ENCODE measurements at regions not wholly inside any gene's neighbourhood (a gene's known extent, or its start where the extent isn't known, plus 50 kb on each side); places are given as distances from the start of the nearest gene placed in this dataset.

- Histone ChIP-seq H3K9me3 (no peaks in the 10 kb centered on the region), H3K4me3 (no peak overlapping the region), H3K27ac (no peak overlapping the region), H3K27me3 (no peaks in the 10 kb centered on the region), H3K4me1 (no peaks in the 10 kb centered on the region), H3K36me3 (no peaks in the 10 kb centered on the region)
- TF ChIP-seq POLR2A (IDR thresholded peaks at IDR 0.05) (no peak), CTCF (IDR thresholded peaks at IDR 0.05) (no peak)
- ATAC-seq (no peak), DNase-seq (no peak)
- WGBS (ENCODE audit: insufficient coverage, low coverage, low lambda C conversion rate, missing lambda C conversion rate): 81% methylated on average over 1 of the region's 1 CpG
- intact Hi-C loops (cut with DNase I): no loop called here
These were observed 73.0 kb upstream of the STARD4 start for GRCh38 chr5:111585291-111585690.

GRCh38 chr5:111584651-111585050 lies 72.3 kb upstream of the STARD4 start:
- peak in 3 of 4 donors; percentile 27 to 64 (median 50) for ATAC-seq
- H3K27ac ChIP-seq: no peak overlapping the region
- H3K36me3 ChIP-seq: no peaks in the 10 kb centered on the region
- TF ChIP-seq CTCF (IDR thresholded peaks at IDR 0.05) (no peak), POLR2A (IDR thresholded peaks at IDR 0.05) (no peak)
- WGBS (ENCODE audit: insufficient coverage, low coverage, low lambda C conversion rate, missing lambda C conversion rate): 57% methylated on average over 1 of the region's 1 CpG
- H3K4me3 ChIP-seq: no peak overlapping the region
- no peak for DNase-seq
- intact Hi-C loops (cut with DNase I): no loop called here
- H3K4me1 ChIP-seq: no peaks in the 10 kb centered on the region
- H3K9me3 ChIP-seq: no peaks in the 10 kb centered on the region
- no peaks in the 10 kb centered on the region for H3K27me3 ChIP-seq

- Histone ChIP-seq H3K36me3 (no peaks in the 10 kb centered on the region), H3K27ac (no peak overlapping the region), H3K9me3 (no peaks in the 10 kb centered on the region), H3K27me3 (no peaks in the 10 kb centered on the region), H3K4me3 (no peak overlapping the region), H3K4me1 (no peaks in the 10 kb centered on the region)
- no peak for TF ChIP-seq CTCF (IDR thresholded peaks at IDR 0.05)
- TF ChIP-seq POLR2A (IDR thresholded peaks at IDR 0.05): no peak
- intact Hi-C loops (cut with DNase I): no loop called here
- 52% methylated on average over 4 of the region's 4 CpGs for WGBS (ENCODE audit: insufficient coverage, low coverage, low lambda C conversion rate, missing lambda C conversion rate)
- ATAC-seq (no peak), DNase-seq (no peak)
These were observed 71.4 kb upstream of the STARD4 start for GRCh38 chr5:111583758-111584203.

- ATAC-seq (no peak), DNase-seq (no peak)
- H3K27me3 ChIP-seq: no peaks in the 10 kb centered on the region
- no peaks in the 10 kb centered on the region for H3K9me3 ChIP-seq
- intact Hi-C loops (cut with DNase I): no loop called here
- no peaks in the 10 kb centered on the region for H3K4me1 ChIP-seq
- no peak overlapping the region for H3K27ac ChIP-seq
- no peak overlapping the region for H3K4me3 ChIP-seq
- 60% methylated on average over 4 of the region's 4 CpGs for WGBS (ENCODE audit: insufficient coverage, low coverage, low lambda C conversion rate, missing lambda C conversion rate)
- TF ChIP-seq POLR2A (IDR thresholded peaks at IDR 0.05) (no peak), CTCF (IDR thresholded peaks at IDR 0.05) (no peak)
- H3K36me3 ChIP-seq: no peaks in the 10 kb centered on the region
These were observed 70.8 kb upstream of the STARD4 start for GRCh38 chr5:111582993-111583601.

GRCh38 chr5:111582451-111582850 lies 70.1 kb upstream of the STARD4 start:
- 50% methylated on average over 1 of the region's 1 CpG for WGBS (ENCODE audit: insufficient coverage, low coverage, low lambda C conversion rate, missing lambda C conversion rate)
- intact Hi-C loops (cut with DNase I): no loop called here

More at GRCh38 chr5:111582451-111582850, 70.1 kb upstream of the STARD4 start:
- Histone ChIP-seq H3K27ac (no peak overlapping the region), H3K4me1 (no peaks in the 10 kb centered on the region), H3K36me3 (no peaks in the 10 kb centered on the region), H3K4me3 (no peak overlapping the region), H3K9me3 (no peaks in the 10 kb centered on the region), H3K27me3 (no peaks in the 10 kb centered on the region)
- TF ChIP-seq CTCF (IDR thresholded peaks at IDR 0.05) (no peak), POLR2A (IDR thresholded peaks at IDR 0.05) (no peak)
- DNase-seq (no peak), ATAC-seq (no peak)

Data from right lobe of liver (tissue), 6 donors.